ENCODE measurements at regions not wholly inside any gene's neighbourhood (a gene's known extent, or its start where the extent isn't known, plus 50 kb on each side); places are given as distances from the start of the nearest gene placed in this dataset.

- in situ Hi-C loops (cut with MboI; ENCODE audit: low sequenced_read_pairs): no loop called here
Observed at GRCh38 chr3:124429129-124429815, 301.0 kb upstream of the UMPS start.

DNA sequence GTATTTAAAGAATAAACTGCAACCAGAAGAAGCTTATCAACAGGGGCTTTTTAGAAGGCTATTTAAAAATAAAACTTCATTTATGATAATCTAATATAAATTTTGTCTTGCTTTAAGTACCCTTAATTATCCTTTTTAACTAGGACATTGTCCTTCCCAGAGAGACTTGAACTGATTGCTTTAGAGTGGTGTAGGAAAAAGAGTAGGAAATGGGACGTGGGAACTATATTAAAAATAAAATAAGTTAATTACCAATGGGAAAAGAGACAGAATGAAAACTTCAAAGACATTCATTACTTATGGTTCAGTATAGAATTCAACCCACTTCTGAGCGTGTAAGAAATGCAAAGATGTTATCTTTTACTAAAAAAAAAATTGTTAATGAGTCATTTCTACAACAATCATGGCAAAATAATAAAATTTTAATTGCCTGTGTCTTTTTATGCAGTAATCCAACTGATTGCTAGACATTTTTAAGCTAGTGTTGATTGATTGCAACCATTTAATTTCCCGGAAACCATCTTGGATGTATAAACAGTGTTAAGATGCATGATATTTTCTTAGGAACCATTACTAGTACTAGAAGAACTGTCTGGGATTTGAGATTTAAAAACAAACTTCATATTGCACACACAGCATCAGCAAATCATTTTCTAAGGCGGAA is 298.8 kb upstream of the UMPS start:
- in situ Hi-C loops (cut with MboI; ENCODE audit: low sequenced_read_pairs): no loop called here

DNA sequence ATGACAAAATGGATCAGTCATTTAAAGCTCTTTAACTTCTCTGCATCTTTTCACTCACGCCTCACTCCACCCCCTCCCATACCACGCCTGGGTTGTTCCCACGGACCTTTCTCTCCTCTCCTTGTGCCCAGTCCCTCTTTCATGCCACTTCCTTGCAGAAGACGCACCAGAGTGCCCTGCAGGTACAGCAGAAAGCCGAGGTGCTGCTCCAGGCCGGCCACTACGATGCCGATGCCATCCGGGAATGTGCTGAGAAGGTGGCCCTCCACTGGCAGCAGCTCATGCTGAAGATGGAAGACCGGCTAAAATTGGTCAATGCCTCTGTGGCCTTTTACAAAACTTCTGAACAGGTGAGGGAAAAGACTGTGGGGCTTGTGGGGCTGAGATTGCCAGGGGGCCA is 296.1 kb upstream of the UMPS start:
- in situ Hi-C loops (cut with MboI; ENCODE audit: low sequenced_read_pairs): no loop called here

GRCh38 chr3:124435467-124435866 is 294.8 kb upstream of the UMPS start:
- in situ Hi-C loops (cut with MboI; ENCODE audit: low sequenced_read_pairs): no loop called here

GRCh38 chr3:124438813-124439212 is 291.4 kb upstream of the UMPS start:
- in situ Hi-C loops (cut with MboI; ENCODE audit: low sequenced_read_pairs): no loop called here

GRCh38 chr3:124439603-124440002 is 290.6 kb upstream of the UMPS start:
- in situ Hi-C loops (cut with MboI; ENCODE audit: low sequenced_read_pairs): no loop called here

DNA sequence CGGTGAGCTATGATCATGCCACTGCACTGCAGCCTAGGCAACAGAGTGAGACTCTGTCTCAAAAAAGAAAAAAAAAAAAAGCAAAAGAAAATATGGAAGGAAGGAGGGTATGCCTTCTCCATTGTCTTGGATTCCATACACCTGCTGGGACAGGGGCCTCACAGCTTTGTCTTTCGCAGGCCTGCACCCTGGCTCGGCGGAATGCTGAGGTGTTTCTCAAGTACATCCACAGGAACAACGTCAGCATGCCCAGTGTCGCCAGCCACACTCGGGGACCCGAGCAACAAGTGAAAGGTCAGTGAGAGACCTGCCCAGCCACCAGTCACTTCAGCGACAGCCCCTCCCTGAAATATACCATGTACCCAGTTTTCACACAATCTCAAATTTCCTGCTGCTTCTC is 288.5 kb upstream of the UMPS start:
- in situ Hi-C loops (cut with MboI; ENCODE audit: low sequenced_read_pairs): no loop called here

DNA sequence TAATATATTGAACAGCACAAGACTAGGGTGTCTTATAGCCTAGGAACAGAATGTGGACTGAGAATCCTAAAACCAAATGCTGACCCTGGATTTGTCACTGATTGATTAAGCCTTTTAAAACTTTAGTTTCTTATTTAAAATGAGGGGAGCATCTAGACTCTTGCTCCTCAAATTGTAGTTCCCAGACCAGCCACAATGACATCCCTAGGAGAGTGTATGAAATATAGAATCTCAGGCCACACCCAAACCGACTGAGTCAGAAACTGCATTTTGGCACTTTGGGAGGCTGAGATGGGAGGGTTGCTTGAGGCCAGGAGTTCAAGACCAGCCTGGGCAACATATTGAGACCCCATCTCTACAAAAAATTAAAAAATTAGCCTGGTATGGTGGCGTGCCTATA is 287.8 kb upstream of the UMPS start:
- in situ Hi-C loops (cut with MboI; ENCODE audit: low sequenced_read_pairs): no loop called here

DNA sequence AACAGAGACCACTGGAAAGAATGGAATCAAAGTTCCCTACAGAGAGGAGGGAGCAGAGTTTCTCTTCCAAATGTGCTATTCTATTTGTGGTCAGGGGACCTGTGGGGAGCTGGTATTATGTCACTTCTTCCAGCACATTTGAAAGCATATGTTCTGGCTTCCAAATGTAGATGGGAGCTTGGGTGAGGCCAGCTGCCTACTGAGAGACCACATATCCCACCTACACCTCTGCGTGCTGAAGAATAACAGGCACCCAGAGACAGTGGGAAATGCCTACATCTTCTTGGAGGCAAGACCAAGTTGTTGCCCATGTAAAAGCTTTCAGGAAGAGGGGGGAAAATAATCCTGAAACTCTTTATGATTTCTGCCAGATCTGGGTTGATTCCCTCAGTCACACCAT is 286.8 kb upstream of the UMPS start:
- in situ Hi-C loops (cut with MboI; ENCODE audit: low sequenced_read_pairs): no loop called here

- in situ Hi-C loops (cut with MboI; ENCODE audit: low sequenced_read_pairs): no loop called here
Observed at GRCh38 chr3:124444075-124444474, 286.2 kb upstream of the UMPS start.

DNA sequence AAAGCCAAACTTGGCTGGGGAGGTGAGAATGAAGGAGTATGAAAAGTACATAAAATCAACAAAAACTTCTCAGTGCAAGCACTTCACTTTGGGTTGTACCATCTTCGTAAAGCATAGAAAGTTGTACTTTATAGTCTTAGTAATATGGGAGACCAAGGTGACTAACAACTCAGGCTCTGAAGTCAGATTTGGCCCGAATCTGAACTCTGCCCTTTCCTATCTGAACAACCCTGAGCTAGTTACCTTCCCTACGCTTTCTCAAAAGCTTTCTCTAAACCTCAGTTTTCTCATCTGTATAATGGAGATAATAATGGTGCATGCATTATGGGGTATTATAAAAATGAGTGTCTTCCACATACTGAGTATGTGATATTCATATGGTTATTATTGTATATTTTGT is 285.4 kb upstream of the UMPS start:
- in situ Hi-C loops (cut with MboI; ENCODE audit: low sequenced_read_pairs): no loop called here

GRCh38 chr3:124447845-124448244 is 282.4 kb upstream of the UMPS start:
- in situ Hi-C loops (cut with MboI; ENCODE audit: low sequenced_read_pairs): no loop called here

- in situ Hi-C loops (cut with MboI; ENCODE audit: low sequenced_read_pairs): no loop called here
Observed at GRCh38 chr3:124448954-124449353, 281.3 kb upstream of the UMPS start.

DNA sequence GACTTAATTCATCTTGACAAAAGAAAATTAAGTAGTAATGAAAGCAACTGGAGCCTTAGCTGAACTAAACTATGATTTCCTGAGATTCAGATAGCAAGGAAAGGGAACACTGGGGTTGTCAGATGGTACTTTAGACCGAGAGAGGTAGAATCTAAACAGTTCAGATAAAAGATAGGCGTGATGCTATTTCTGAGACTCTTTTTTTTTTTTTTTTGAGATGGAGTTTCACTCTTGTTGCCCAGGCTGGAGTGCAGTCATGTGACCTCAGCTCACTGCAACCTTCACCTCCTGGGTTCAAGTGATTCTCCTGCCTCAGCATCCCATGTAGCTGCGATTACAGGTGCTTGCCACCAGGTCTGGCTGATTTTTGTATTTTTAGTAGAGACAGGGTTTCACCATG is 279.9 kb upstream of the UMPS start:
- in situ Hi-C loops (cut with MboI; ENCODE audit: low sequenced_read_pairs): no loop called here

GRCh38 chr3:124451630-124452317 is 278.5 kb upstream of the UMPS start:
- in situ Hi-C loops (cut with MboI; ENCODE audit: low sequenced_read_pairs): no loop called here

DNA sequence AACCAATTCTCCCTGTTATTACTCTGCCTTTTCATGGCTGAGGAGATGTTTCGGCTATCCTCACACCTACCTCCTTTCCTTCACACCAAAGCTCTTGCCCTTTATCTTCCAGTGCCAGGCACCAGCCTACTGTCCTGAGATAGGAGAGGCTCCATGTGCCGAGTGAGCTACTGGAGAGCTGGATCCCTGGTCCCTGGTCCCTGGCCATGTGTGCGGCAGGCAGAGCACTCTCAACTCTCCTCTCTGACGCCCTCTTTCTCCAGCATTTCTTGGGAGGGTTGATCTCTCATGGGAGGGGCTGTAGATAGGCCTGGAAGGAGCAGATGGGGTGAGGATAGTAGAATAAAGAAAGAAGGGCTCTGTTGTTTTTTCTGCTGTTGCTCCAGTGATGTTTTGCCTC is 277.1 kb upstream of the UMPS start:
- in situ Hi-C loops (cut with MboI; ENCODE audit: low sequenced_read_pairs): no loop called here

DNA sequence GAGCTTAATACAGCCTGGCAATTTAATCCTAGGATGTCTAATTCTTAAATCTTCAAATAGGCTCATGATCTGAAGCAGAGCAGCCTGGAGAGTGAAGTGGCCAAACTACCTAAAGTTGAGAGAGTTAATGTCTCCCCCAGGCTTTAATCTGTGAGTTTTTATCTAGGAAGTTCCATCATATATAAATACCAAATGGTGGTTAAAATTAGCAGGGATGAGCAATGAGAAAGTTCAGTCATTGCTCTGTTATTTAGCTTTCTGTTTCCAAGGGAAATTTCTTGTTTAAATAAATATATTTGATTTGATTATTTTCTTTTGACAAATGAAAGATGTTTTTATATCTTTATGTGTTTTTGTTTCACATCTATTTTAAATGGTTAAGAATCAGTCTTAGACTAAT is 274.4 kb upstream of the UMPS start:
- in situ Hi-C loops (cut with MboI; ENCODE audit: low sequenced_read_pairs): no loop called here

DNA sequence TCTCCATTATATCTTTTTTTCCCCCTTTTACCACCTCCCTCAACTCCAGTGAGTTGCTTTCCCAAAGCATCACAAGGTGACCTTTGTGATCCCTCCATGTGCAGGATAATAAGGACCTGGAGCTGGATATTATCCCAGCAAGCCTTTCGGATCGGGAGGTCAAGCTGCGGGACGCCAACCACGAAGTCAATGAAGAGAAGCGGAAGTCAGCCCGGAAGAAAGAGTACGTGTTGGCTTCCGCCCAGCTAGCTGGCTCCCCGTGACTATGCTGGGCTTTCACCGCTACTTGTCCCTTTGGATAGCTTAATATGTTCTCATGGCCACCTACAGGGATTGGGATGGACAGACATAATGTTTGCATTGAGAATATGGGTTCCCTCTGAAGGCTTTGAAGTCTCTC is 273.7 kb upstream of the UMPS start:
- in situ Hi-C loops (cut with MboI; ENCODE audit: low sequenced_read_pairs): no loop called here

DNA sequence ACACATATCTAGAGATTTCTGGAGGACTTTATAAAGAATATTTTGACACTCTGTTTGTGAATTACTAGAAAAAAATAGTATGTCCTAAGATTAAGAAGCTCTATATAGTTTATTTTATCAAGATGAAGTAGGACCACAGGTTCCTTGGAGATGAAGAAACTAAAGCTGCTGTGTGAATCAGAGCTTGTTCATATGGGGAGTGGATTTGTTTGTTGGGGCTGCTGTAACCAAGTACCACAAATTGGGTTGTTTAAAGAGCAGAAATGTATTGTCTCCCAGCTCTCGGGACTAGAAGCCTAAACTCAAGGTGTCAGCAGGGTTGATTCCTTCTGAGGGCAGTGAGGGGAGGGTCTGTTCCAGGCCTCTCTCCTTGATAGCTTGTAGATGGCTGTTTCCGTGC is 270.6 kb upstream of the UMPS start:
- in situ Hi-C loops (cut with MboI; ENCODE audit: low sequenced_read_pairs): no loop called here

DNA sequence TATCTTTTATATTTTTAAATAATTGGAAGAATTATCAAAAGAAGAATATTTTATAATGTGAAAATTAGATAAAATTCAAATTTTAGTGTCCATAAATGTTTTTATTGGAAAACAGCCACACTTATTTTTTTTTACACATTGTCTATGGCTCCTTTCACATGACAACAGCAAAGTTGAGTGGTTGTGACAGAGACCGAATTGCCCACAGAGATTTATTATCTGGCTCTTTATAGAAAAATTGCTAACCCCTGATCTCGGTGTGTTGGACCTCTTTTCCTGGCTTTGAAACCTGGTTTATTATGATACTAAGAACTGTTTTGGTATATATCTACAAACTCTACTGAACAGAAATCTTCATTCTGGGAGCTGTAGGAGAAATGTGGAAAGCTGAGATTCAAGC is 269.1 kb upstream of the UMPS start:
- in situ Hi-C loops (cut with MboI; ENCODE audit: low sequenced_read_pairs): no loop called here

- in situ Hi-C loops (cut with MboI; ENCODE audit: low sequenced_read_pairs): no loop called here
Observed at GRCh38 chr3:124461838-124462632, 268.2 kb upstream of the UMPS start.

DNA sequence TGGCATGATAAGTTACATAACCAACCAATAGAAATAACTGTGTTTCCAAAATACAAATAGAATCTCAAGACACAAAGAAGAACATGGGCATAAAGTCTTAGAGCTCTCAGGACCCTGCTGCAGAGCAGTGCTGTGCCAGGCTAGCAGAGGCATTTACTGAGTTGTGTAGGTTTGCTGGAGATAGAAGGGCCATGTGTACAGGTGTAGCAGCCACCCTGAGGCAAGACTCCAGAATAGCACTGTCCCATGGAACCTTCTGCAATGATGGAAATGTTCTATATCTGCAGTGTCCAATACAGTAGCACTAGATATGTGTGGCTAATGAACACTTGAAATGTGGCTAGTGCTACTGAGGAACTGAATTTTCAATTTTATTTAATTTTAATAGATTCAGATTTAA is 267.0 kb upstream of the UMPS start:
- in situ Hi-C loops (cut with MboI; ENCODE audit: low sequenced_read_pairs): no loop called here

Measured in HL-60/S4 (cell line).